ENCODE measurements at regions not wholly inside any gene's neighbourhood (a gene's known extent, or its start where the extent isn't known, plus 50 kb on each side); places are given as distances from the start of the nearest gene placed in this dataset.

DNA sequence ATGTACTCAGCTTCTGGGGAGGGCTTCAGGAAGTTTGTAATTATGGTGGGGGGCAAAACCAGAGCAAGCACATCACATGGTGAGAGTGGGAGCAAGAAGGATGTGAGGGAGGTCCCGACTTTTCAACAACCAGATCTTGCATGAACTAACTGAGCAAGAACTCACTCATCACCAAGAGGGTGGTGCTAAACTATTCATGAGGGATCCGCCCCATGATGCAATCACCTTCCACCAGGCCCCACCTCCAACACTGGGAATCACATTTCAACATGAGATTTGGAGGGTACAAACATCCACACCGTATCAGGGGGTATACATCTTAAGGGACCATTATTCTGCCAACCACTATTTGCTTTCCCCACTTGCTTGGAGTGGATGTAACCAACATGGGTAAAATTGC, 209.6 kb upstream of the HNRNPA3 start:
- TF ChIP-seq, protein P1, sequence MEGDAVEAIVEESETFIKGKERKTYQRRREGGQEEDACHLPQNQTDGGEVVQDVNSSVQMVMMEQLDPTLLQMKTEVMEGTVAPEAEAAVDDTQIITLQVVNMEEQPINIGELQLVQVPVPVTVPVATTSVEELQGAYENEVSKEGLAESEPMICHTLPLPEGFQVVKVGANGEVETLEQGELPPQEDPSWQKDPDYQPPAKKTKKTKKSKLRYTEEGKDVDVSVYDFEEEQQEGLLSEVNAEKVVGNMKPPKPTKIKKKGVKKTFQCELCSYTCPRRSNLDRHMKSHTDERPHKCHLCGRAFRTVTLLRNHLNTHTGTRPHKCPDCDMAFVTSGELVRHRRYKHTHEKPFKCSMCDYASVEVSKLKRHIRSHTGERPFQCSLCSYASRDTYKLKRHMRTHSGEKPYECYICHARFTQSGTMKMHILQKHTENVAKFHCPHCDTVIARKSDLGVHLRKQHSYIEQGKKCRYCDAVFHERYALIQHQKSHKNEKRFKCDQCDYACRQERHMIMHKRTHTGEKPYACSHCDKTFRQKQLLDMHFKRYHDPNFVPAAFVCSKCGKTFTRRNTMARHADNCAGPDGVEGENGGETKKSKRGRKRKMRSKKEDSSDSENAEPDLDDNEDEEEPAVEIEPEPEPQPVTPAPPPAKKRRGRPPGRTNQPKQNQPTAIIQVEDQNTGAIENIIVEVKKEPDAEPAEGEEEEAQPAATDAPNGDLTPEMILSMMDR (conservative IDR thresholded peaks at IDR 0.05) = no peak
- no peak for TF ChIP-seq EZH2 (IDR thresholded peaks at IDR 0.05; ENCODE audit: low read depth)

Data from PC-9 (cell line).